HG02678 (cell line): ENCODE measurements at regions not wholly inside any gene's neighbourhood (a gene's known extent, or its start where the extent isn't known, plus 50 kb on each side); places are given as distances from the start of the nearest gene placed in this dataset.

Experiments
- ATAC-seq: cut with Tn5 transposase; IDR thresholded peaks from one replicate; pipeline ENCODE4 v1.9.1; 2021; ENCODE audit warnings: mild to moderate bottlenecking, moderate library complexity; ENCODE audit not compliant: unreplicated experiment

- ATAC-seq = no peak
Measured at GRCh38 chr2:237264480-237265219, 149.3 kb downstream of the COL6A3 start.

DNA sequence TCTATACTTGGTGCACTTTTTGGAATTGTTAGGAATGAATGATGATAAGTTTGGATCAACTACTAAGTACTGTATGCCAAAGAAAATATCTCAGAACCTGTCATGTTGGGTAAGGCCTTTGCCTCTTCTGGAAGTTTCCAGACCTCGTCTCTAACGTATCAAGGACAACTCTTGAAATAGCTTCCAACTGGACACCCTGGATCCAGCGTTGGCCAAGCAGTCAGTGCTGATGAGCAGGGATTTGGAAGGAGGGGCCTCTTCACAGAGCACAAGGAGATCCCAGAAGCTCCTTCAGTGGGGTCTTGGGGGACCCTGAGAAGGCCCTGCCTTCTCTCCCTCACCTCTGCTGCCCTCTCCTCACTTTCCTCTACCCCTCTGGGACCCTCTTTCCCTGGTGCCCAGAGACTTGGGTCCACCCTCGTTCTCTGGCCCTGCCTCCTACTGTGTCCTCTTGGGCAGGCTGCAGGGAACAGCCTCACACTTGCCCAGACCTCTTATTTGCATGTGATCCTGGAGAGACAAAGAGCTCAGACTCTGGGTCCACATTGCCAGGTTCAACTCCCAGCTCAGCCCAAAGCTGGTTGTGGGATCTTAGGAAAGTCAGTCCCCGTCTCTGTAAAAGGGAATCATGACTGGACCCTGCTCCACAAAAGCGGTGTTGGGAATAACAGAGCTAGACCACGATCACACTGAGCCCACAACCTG lies 145.8 kb downstream of the COL6A3 start:
- ATAC-seq = no peak

DNA sequence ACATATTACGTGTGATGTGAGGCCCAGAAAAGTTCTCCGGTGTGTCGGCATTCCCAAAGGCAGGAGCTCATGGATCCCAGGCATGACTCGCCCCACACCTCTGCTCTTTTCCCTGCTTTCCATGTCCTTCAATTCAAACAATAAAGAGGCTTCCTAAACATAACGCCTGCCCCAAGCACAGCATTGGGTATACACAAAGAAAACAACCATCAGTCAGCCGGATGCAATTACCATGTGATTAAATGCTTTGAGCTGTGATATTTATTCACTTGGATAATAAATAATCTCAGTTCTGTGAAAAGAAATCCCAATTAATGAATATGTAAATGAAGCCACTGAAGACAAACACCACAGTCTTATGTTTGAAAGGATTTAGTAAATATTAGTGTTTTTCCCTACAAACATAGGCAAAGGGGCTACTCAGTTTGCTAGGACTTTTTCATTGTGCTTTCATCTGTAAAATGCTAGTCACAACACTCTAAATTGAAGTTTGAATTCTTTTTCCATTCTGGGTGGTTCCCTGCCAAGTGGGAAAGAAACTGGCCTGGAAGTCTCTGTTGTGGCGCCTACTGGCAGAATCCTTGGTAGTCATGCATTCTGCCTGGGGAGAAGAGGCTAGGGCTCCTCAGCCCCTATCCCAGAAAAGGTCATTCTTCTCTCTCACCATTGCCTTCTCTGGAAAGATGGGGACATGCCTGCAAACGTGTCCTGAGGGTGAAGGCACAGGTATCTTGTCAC lies 144.7 kb downstream of the COL6A3 start:
- ATAC-seq = no peak

- ATAC-seq = no peak
Measured at GRCh38 chr2:237270520-237270919, 143.4 kb downstream of the COL6A3 start.

- no peak for ATAC-seq
Measured at GRCh38 chr2:237271698-237272652, 142.0 kb downstream of the COL6A3 start.
